ENCODE measurements at regions not wholly inside any gene's neighbourhood (a gene's known extent, or its start where the extent isn't known, plus 50 kb on each side); places are given as distances from the start of the nearest gene placed in this dataset.
"Not testable (repeated sequence)": the region's sequence is repeated elsewhere in the genome, so short reads cannot be mapped to it uniquely, and the experiment has no call there.

DNA sequence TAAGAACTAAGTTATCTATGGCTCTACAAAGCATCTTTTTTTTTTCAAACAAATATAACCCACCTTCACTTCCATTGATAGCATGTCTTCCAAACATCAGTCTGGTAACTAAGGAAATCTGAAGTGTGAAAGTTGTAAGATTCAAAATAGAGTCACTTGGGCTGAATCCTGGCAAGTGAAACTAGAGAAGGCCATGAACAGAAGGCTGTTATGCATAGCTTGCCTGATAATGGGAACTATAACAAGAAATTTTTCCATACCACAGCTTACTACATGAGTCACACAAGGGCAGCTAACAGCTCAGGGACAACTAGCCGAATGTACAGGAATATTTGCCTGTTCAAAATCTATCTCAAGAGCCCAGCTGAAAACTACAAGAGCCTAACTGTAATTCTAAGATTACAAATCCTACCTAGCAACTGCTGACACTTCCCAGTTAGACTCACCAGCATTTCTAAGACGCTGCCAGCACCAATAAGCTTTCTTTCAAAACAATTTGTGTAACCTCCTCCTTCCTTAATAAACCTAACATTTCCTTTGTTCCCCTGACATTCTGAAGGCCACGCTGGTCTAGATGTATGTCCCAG is 1066.5 kb downstream of the PLOD2 start:
- DNase-seq = no peak

- DNase-seq = not testable (repeated sequence)
These were observed 1049.8 kb downstream of the PLOD2 start for GRCh38 chr3:145111141-145111540.

DNA sequence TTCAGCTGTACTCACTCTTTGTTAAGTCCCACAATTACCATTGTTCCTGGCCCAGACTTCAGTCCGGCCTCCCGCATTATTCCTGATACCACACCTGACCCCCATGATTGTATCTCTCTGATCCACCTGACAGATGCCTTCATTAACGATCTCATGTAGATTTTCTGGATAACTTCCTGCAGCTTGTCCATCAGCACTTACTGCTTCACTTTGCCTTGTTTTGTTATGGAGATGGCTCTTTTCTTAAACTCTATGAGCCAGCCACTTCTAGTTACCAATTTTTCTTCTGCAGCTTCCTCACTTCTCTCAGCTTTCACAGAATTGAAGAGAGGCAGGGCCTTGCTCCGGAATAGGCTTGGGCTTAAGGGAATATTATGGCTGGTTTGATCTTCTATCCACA is 1044.2 kb downstream of the PLOD2 start:
- DNase-seq = no peak

DNA sequence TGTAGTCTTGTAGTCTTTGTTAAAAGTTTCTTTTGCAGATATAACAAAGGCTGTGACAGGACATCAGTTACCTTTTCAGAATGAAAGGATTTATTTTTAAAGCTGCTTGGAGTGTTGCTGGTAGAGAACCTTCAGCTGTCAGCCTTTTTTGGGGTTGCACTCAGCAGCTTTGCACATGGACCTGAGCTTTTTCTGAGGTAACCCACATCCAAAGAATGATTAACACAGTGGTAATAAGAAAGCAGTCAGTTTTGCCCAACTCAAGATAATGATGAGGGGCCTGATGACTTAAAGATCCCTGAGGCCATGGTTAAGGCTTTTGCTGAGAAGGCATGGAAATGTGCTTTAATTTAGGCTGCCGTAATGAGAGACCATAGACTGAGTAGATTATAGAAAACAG is 1042.7 kb downstream of the PLOD2 start:
- no peak for DNase-seq

GRCh38 chr3:145124900-145125678 is 1035.9 kb downstream of the PLOD2 start:
- no peak for DNase-seq

DNA sequence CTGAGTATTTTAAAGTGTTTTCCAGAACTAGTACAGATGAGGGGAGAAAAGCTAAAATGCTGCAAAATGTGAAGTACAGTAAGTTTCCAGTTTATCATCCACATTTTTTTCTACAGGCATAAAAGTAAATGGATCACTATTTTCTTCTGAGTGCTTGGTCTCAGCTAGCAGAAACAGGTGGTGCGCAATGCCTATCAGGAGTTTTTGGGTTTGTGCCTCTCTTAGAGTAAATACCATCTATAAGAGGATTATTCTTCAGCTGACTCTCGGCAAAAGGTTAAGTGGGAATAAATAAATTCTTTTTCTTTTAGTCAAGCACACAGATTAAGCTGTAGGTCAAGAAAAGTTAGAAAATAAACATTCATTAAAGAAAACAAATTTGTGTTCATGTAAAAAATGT is 1027.7 kb downstream of the PLOD2 start:
- no peak for DNase-seq

- no peak for DNase-seq
These were observed 1026.2 kb downstream of the PLOD2 start for GRCh38 chr3:145134738-145135137.

DNA sequence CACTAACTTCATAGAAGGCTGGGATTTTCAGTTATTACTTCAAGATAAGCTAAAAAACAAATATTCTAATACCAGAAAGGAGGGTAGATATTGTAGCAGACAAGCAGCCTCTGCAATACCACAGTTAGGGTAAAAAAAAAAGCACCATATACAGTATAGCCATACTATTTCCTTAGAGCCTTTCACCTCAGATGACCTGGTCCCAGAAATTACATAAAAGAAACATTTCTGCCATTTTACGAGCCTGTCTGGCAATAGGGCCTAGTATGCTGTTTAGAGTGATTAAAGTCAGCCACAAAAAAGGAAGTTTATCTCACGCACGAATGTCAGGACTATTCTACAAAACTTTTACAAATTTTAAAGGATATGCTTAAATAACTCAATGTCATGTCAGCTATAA is 1016.6 kb downstream of the PLOD2 start:
- no peak for DNase-seq

DNA sequence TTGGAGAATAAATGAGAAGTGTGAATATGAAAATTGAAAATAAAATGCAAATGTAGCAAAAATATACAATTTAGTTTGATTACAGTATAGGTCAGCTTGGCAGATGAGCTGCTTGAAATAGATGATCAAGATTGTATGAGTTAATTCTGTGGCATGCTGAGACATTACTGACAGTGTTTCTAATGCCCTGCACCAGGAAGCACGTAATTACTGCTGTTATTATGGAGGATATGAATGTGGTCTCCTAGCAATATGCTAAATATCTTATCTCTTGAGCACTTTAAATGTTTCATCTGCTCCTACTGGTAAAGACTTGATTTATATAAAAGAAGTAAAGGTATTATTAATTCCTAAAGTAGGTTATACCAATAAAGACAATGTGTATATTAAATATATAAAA is 1015.5 kb downstream of the PLOD2 start:
- no peak for DNase-seq

DNA sequence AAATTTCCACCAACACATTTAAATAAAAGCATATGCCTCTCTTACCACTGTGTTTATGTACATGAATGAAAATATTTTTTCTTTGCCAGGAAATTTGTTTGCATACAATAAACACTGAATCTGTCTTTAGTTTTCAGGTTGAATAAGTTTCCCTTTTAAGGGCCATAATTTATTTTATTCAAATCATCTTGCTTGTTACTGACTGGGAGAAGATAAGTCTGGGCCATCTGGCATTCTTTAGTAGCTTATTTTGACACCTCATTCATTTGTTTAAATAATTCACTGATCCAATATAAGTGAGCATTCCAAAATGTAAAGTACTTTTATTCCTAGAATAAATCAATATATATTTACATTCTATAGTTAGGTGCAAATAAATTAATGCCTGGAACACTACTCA is 1001.3 kb downstream of the PLOD2 start:
- no peak for DNase-seq

DNA sequence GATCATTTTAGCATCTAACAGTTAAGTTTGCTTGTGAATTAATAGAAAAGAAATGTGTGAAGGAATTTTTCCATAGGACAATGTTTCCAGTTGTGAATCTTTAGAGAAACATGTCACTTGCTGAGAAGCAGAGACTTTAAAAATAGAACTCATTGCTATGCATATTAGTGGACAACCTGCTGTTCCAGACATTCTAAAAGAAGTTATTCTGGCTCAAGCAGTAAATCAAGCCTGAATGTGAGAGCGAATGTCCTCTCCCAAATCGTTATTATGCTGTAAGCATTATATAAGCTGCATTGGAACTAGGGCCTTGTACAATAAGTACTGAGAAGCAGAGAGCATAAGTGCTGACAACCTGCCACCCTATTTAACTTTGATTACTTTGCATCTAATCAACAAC is 990.9 kb downstream of the PLOD2 start:
- no peak for DNase-seq

DNA sequence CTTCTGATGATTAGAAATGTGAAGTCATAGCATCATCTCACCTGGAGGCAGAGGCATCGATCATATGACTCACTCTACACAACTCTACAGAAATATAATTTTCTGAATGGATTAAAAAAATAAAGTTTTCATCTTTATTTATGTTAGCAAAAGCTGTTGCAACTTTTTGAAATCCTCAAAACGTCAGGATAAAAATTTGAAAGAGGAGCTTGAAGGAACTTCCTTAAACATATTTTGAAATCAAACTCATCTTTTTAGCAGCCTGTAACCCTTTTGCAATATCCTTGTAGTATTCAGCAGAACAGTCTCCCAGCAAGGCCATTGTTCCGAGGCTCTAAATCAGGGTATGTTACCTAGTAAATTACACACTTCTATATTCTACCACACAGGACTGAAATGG is 985.4 kb downstream of the PLOD2 start:
- DNase-seq = no peak

- no peak for DNase-seq
These were observed 984.1 kb downstream of the PLOD2 start for GRCh38 chr3:145176907-145177306.

DNA sequence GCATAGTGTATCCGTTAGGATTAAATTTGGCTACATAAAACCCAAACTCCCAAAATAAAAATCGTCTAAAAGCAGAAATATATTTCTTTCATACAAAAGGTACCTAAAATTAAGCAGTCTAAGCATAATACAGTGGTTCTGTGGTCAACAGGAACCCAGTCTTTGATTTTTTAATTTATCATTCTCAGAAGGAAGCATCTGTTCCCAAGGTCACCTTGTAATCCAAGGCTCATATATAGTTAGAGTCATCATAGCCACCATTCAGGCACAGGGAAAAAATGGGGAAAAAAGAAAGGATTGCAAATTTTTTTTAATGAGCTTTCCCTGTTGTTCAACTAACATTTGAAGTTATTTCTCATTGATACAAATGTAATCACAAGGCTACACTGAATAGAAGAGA is 983.2 kb downstream of the PLOD2 start:
- DNase-seq = no peak

DNA sequence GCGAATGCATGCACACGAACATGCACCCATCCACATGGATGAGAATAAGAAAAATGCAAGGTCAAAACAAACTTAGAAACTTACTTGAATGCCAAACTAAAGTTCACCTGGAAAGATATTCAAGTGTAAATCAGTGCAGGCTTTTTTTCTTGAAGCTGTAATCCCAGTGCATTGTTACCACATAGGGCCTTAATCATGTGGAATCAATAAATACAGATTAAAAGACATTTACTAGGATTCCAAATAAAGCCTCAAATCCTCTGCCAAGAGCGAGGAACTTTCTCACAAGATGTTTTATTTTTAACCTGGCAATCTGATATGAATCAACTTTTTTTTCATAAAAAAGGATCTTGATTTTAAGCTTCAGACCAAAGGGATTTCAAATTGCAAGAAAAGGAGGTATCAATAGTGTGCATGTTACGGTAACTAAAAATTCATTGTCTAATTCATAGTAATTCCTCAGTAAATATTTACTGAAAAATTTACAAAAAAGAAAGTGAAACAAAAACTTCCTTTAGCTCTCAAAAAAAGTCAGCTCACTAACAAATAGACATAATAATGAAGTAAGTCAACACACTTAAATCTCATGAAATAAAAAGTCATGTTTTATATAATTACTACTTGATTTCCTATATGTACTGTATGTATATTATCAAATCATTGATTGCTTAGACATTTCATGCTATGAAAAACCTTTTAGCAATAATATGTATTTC is 978.6 kb downstream of the PLOD2 start:
- DNase-seq = no peak

DNA sequence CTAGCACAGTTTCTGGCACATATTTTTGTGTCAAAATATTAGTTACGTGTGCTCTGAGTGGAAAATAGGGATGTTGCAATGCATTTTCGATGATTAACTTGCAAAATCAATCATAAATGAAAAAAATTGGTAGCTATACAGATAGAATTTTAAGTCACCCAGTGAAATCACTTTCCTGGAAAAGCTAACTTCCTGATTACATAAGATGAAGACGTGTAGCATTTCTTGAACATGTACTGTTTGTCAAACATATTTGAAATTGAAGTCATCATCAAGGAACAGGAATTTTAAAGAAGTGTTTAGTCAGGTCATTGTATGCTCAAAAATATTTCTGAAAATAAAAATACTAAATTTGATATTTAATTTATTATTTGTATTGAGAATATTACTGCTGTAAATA is 977.7 kb downstream of the PLOD2 start:
- no peak for DNase-seq

DNA sequence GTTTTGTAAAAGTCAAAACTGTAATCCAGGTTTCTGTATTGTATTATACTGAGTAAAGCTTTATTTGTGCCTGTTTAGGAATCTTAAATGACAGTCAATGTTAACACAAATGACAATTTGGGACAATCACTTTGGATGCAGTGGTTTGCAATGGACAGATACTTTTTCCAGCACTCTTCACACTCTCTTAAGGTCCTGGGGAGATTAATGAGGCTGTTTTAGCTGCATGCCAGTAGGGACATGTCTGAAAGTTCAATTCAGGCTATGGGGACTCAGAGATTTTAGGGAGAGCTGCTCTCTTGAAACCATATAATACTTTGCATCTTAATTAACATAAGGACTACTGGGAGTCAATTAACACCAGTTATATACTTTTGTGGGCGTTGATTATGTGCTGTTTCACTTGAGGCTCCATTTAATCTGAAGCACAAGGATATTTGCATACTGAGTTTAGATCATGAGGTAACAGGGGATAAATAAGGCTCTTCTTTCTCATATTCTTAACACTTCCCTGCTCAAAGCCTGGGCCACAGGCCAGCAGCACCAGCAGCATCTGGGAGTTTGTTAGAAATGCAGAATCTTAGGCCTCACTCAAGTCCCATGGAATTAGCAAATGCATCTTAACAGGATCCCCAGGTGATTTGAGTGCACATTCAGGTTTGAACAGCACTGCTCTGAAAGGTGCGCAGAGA is 972.8 kb downstream of the PLOD2 start:
- DNase-seq = no peak

- DNase-seq = no peak
These were observed 970.8 kb downstream of the PLOD2 start for GRCh38 chr3:145190138-145190537.

DNA sequence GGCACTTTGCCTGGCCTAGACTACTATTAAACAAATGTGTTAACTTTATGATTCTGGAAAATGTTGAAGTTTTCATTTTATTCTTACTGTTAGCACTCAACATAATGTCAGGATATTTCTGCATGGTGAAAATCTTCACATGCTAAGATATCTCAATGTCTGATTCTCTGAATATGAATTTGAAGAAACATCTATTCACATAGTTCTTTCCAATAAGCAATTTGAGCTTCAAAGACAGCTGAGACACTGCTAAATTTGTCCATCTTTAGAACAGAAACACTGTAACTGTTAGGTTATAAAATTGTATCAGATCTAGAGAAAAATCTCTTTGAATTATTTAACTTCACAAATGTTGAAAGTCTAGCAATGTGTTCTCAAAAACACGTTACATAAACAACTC is 970.2 kb downstream of the PLOD2 start:
- no peak for DNase-seq

DNA sequence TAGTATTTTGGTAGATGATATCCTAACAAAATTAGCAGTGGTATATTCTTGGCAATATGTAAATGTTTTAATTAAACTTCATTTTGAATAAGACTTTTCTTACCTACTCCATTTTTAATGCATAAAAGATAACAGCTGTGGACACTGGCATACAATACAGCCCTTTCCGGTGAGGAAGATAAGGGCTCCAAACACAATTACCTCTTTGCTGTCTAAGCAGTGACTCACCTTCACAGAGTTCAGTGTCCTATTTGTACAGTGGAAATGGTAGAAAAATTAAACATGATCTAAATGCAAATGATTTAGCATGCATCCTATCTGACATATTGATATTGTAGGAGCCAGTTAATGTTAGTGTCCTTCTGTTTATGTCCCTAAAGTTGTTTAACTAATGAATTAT is 969.4 kb downstream of the PLOD2 start:
- DNase-seq = no peak

DNA sequence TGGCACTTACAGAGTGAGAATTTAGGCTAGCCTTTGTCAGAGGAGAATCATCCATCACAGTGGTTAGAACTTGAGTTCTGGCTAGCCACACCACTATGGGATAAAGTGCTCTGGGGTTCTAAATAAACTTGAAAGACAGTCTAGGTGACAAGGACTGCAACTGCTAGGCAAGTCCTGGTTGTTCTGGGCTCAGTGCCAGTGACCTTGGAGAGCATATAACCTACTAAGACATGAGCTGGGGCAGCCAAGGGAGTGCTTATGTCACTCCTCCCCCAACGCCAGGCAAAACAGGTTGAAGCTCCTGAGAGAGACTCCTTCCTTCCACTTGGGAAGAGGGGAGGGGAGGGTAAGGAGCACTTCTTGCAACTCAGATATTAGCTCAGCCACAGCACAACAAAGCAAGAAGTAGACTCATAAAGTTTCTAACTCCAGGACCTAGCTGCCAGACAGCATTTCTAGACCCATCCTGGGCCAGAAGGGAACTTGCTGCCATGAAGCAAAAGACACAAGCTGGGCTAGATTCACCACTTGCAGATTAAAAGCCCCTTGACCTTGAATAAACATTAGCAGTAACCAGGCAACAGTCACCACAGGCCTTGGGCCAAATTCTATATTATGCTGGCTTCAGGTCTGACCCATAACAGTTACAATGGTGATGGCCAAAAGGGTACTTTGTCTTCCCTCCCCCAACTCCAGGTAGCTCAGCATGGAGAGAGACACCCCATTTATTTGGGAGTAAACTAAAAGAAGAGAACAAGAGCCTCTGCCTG is 963.7 kb downstream of the PLOD2 start:
- DNase-seq = no peak

GRCh38 chr3:145197821-145198220 is 963.2 kb downstream of the PLOD2 start:
- DNase-seq = no peak

GRCh38 chr3:145209561-145209960 is 951.4 kb downstream of the PLOD2 start:
- DNase-seq = no peak

All from hematopoietic multipotent progenitor cell treated with erythropoietin and hydrocortisone succinate and interleukin-3 and kit ligand, for 8 days (in vitro differentiated cells).